Renal cortical epithelial cell (primary cell): ENCODE measurements at regions not wholly inside any gene's neighbourhood (a gene's known extent, or its start where the extent isn't known, plus 50 kb on each side); places are given as distances from the start of the nearest gene placed in this dataset.

Experiments
- DNase-seq: peaks from one replicate; pipeline ENCODE4 v3.0.0-alpha.2; 2011; ENCODE audit warnings: low read depth

- DNase-seq: no peak
Observed at GRCh38 chr7:84629216-84629615, 434.6 kb upstream of the SEMA3A start.

GRCh38 chr7:84627250-84627649 lies 432.7 kb upstream of the SEMA3A start:
- no peak for DNase-seq

GRCh38 chr7:84624927-84625326 lies 430.3 kb upstream of the SEMA3A start:
- no peak for DNase-seq

GRCh38 chr7:84624527-84624926 lies 429.9 kb upstream of the SEMA3A start:
- DNase-seq: no peak

- DNase-seq: no peak
Observed at GRCh38 chr7:84617265-84618030, 422.9 kb upstream of the SEMA3A start.

GRCh38 chr7:84614821-84615501 lies 420.4 kb upstream of the SEMA3A start:
- DNase-seq: peak; percentile 31

GRCh38 chr7:84612981-84613681 lies 418.5 kb upstream of the SEMA3A start:
- DNase-seq: no peak

GRCh38 chr7:84611391-84611790 lies 416.8 kb upstream of the SEMA3A start:
- no peak for DNase-seq

- no peak for DNase-seq
Observed at GRCh38 chr7:84610390-84610789, 415.8 kb upstream of the SEMA3A start.

- DNase-seq: no peak
Observed at GRCh38 chr7:84605301-84605700, 410.7 kb upstream of the SEMA3A start.

- no peak for DNase-seq
Observed at GRCh38 chr7:84603545-84603944, 409.0 kb upstream of the SEMA3A start.

GRCh38 chr7:84595026-84595425 lies 400.4 kb upstream of the SEMA3A start:
- DNase-seq: no peak

- no peak for DNase-seq
Observed at GRCh38 chr7:84591897-84592296, 397.3 kb upstream of the SEMA3A start.

- no peak for DNase-seq
Observed at GRCh38 chr7:84589012-84589411, 394.4 kb upstream of the SEMA3A start.

GRCh38 chr7:84583331-84583730 lies 388.7 kb upstream of the SEMA3A start:
- DNase-seq: peak; percentile 4

- DNase-seq: no peak
Observed at GRCh38 chr7:84582747-84583146, 388.2 kb upstream of the SEMA3A start.

- DNase-seq: no peak
Observed at GRCh38 chr7:84578825-84579224, 384.2 kb upstream of the SEMA3A start.

GRCh38 chr7:84568781-84569180 lies 374.2 kb upstream of the SEMA3A start:
- DNase-seq: no peak

- no peak for DNase-seq
Observed at GRCh38 chr7:84565345-84566074, 370.9 kb upstream of the SEMA3A start.

- no peak for DNase-seq
Observed at GRCh38 chr7:84553711-84554110, 359.1 kb upstream of the SEMA3A start.

GRCh38 chr7:84549409-84549808 lies 354.8 kb upstream of the SEMA3A start:
- no peak for DNase-seq
